Lower leg skin (tissue), 4 donors: ENCODE measurements at regions not wholly inside any gene's neighbourhood (a gene's known extent, or its start where the extent isn't known, plus 50 kb on each side); places are given as distances from the start of the nearest gene placed in this dataset.

Experiments used
- DNase-seq, 2 donors: peaks; one replicate each; pipeline ENCODE4 v3.0.0-alpha.2; 2019; ENCODE audit warnings: low spot score in 2 of 2
- H3K4me3 ChIP-seq: fragments of 200-600 bp; sonication (generic); 2 replicates; pipeline ENCODE4 v1.5.1; 2017; ENCODE audit warnings: mild to moderate bottlenecking, low read depth; ENCODE audit not compliant: poor library complexity, severe bottlenecking
- CTCF ChIP-seq, 3 donors: fragments of 450-650 bp; IDR thresholded peaks; one replicate each; pipeline ENCODE4 v1.5.1; 2016; ENCODE audit warnings: antibody characterized with exemption in 3 of 3, mild to moderate bottlenecking in 3 of 3, moderate library complexity in 2 of 3
- POLR2A ChIP-seq, 2 donors: fragments of 450-650 bp; IDR thresholded peaks; one replicate each; pipeline ENCODE4 v1.6.1; 2016 to 2017; ENCODE audit warnings: antibody characterized with exemption in 2 of 2, mild to moderate bottlenecking in 1 of 2, moderate library complexity in 1 of 2
- WGBS, 2 donors: methylation state at CpG; one replicate each; pipeline ENCODE4 v1.1.5; 2018; 5-methylcytosine and 5-hydroxymethylcytosine counted together
- intact Hi-C: fragments of 100-400 bp; cut with DNase I; formaldehyde crosslinking; loops from one replicate; pipeline ENCODE4 v1.15.0; 2023; ENCODE audit warnings: low total_unique reads

DNA sequence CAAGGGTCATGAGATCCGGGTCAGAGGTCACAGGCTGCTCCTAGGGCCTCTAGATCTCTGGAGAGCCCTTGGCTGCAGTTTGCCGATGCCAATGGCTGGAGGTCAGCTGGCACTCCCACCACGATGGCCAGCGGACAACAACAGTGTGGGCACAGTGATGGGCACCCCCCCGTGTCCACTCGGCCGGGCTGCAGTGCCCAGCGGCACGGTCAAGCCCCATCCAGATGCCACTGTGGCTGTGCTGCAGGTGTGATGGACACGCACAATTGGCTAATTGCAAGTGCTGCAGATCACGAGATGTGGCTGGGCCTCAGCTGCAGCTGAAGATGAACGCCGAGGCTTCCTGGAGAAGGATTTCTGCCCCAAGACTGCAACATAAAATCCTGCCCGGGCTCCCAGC, 80.7 kb downstream of the PDGFA start:
- intact Hi-C loops = no loop called here
- no peak for TF ChIP-seq POLR2A (IDR thresholded peaks at IDR 0.05)
- no peak for TF ChIP-seq CTCF (IDR thresholded peaks at IDR 0.05)
- no peak for DNase-seq
- no peak overlapping the region for H3K4me3 ChIP-seq
- WGBS, 2 donors = 91 to 97% methylated on average over 6 to 14 of the region's 14 CpGs

- 77 to 79% methylated on average over 10 of the region's 10 CpGs for WGBS, 2 donors
- DNase-seq = no peak
- TF ChIP-seq POLR2A (IDR thresholded peaks at IDR 0.05) = no peak
- TF ChIP-seq CTCF (IDR thresholded peaks at IDR 0.05) = no peak
- H3K4me3 ChIP-seq = no peak overlapping the region
- intact Hi-C loops = no loop called here
Observed at GRCh38 chr7:440059-440749, 79.4 kb downstream of the PDGFA start.

DNA sequence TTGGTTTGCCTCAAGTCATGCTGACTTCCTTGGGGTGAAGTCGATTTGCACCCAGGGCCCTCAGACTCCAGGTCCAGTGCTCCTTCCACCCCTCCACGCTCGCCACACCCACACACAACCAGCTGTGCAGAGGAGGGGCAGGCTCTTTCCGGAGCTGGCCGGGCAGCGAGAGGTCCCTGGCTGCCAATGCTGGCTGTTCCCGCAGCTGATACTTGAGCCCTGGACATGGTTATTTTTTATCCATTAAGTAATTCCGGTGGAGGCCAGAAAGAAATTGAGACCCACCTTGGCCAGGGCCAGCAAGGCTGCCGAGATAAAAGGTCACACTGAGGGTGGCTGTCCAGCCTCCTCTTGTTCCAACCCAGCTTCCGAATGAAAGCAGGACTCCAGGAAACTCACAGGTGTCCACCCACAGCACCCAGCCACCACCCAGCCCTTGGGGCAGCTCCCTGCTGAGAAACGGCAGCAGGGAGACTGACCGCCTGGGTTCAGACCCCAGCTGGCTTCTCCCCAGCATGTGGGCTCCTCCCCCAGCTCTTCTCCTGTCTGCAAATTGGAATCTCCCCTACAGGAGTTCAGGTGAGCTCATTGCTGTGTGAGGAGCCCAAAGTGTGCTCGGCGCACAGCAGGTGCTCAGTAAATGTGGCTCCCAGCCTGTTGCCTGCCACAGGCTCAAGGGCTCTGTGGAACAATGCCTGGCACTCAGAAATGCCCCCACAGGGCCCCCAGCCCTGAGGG, 77.8 kb downstream of the PDGFA start:
- H3K4me3 ChIP-seq = no peak overlapping the region
- no peak for DNase-seq
- WGBS, 2 donors = 78 to 84% methylated on average over 14 of the region's 14 CpGs
- no peak for TF ChIP-seq POLR2A (IDR thresholded peaks at IDR 0.05)
- TF ChIP-seq CTCF (IDR thresholded peaks at IDR 0.05) = no peak
- intact Hi-C loops = no loop called here

- WGBS, 2 donors = 71 to 74% methylated on average over 7 of the region's 7 CpGs
- TF ChIP-seq CTCF (IDR thresholded peaks at IDR 0.05) (no peak), POLR2A (IDR thresholded peaks at IDR 0.05) (no peak)
- no peak for DNase-seq
- intact Hi-C loops = no loop called here
- H3K4me3 ChIP-seq = no peak overlapping the region
Observed at GRCh38 chr7:442457-442856, 77.2 kb downstream of the PDGFA start.

- TF ChIP-seq POLR2A (IDR thresholded peaks at IDR 0.05) (no peak), CTCF (IDR thresholded peaks at IDR 0.05) (peak in 1 of 3 donors; percentile 23)
- no peak overlapping the region for H3K4me3 ChIP-seq
- DNase-seq = no peak
- intact Hi-C loops = no loop called here
- WGBS, 2 donors = 90 to 93% methylated on average over 1 of the region's 1 CpG
Observed at GRCh38 chr7:443279-443833, 76.3 kb downstream of the PDGFA start.
